ENCODE measurements at regions not wholly inside any gene's neighbourhood (a gene's known extent, or its start where the extent isn't known, plus 50 kb on each side); places are given as distances from the start of the nearest gene placed in this dataset.

DNA sequence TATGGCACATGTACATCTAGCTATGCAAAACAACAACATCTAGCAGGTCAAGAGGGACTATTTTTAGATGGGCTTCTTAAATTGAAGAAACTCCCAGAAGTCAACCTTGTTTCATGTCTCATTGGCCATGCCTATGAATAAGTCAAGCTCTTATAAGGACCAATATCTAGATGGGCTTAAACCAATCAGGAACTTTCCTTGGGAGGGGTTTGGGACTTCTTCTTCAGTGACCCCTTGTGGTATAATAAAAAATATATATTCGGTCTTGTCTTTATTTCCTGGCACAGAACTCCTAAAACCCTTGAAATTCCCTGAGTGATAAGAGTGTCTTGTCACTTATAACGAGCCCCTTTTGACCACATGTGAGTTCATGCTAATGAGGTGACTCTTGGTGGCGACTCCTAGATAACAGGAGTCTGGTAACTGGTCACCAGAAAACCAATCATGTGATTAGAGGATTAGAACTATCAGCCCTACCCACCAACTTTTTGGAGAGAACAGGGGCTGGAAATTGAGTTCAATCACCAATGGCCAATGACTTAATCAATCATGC is 218.3 kb downstream of the HHIPL2 start:
- no peak for DNase-seq (ENCODE audit: low read depth)
- H3K4me3 ChIP-seq (ENCODE audit: low read length): no peak overlapping the region
- TF ChIP-seq, protein P1, sequence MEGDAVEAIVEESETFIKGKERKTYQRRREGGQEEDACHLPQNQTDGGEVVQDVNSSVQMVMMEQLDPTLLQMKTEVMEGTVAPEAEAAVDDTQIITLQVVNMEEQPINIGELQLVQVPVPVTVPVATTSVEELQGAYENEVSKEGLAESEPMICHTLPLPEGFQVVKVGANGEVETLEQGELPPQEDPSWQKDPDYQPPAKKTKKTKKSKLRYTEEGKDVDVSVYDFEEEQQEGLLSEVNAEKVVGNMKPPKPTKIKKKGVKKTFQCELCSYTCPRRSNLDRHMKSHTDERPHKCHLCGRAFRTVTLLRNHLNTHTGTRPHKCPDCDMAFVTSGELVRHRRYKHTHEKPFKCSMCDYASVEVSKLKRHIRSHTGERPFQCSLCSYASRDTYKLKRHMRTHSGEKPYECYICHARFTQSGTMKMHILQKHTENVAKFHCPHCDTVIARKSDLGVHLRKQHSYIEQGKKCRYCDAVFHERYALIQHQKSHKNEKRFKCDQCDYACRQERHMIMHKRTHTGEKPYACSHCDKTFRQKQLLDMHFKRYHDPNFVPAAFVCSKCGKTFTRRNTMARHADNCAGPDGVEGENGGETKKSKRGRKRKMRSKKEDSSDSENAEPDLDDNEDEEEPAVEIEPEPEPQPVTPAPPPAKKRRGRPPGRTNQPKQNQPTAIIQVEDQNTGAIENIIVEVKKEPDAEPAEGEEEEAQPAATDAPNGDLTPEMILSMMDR (IDR thresholded peaks at IDR 0.05; ENCODE audit: insufficient read depth, low read depth, low read length, missing control alignments): no peak

DNA sequence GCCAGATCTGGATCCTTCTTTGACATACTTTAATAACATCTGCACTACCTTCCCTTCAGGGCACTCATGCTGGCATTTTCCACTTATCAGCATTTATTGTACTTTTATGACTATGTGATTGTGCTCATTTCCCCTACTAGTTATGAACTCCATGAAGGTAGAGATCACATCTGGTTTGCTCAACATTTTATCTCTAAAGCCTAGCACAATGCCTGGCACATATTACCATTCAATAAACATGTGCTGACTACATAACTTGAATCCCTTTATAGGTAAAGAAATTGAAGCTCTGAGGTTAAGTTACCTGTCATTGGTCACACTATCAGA is 221.2 kb downstream of the HHIPL2 start:
- no peak for DNase-seq (ENCODE audit: low read depth)
- TF ChIP-seq, protein P1 (IDR thresholded peaks at IDR 0.05; ENCODE audit: insufficient read depth, low read depth, low read length, missing control alignments): no peak
- H3K4me3 ChIP-seq (ENCODE audit: low read length): no peak overlapping the region

DNA sequence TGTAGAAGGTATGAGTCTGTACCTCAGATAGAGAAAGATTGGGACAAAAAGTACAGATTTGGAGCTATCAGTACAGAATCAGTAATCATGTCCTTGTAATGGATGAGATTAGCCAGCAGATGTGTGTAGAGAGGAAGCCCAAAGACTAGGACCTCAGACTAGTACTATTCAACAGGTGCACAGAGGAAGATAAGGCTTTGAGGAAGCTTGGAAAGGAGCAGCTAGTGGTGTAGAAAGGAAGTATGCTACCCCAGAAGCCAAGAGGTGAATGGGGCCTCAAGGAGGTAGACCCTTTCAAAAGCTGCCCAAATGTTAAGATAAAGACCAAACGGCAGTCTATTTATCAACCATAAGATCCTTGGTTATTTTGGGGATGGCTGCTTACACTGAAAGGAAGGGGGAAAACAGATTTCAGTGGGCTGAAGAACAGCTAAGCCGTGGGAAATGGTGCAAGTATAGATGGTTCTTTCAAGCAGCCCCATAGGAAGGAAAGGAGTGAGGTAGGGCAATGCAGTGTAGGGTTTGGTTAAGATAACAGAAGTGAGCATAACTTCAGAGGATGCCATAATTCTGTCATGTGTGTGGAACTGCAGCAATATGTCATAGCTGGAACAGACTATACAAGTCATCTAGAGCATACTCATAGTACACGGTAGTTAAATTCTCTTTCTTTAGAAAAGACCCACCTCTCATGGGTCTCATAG is 221.7 kb downstream of the HHIPL2 start:
- DNase-seq (ENCODE audit: low read depth): no peak
- TF ChIP-seq, protein P1 (IDR thresholded peaks at IDR 0.05; ENCODE audit: insufficient read depth, low read depth, low read length, missing control alignments): no peak
- no peak overlapping the region for H3K4me3 ChIP-seq (ENCODE audit: low read length)

DNA sequence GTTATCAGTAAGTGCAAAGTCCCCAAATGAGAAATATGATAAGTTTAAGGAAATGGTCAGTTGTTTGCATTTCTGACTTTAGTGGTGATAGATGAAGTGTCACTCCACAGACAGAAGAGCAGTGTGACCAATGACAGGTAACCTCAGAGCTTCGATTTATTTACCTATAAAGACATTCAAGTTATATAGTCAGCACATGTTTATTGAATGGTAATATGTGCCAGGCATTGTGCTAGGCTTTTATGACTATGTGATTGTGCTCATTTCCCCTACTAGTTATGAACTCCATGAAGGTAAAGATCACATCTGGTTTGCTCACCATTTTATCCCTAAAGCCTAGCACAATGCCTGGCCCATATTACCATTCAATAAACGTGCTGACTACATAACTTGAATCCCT is 222.4 kb downstream of the HHIPL2 start:
- DNase-seq (ENCODE audit: low read depth): no peak
- TF ChIP-seq, protein P1 (IDR thresholded peaks at IDR 0.05; ENCODE audit: insufficient read depth, low read depth, low read length, missing control alignments): no peak

DNA sequence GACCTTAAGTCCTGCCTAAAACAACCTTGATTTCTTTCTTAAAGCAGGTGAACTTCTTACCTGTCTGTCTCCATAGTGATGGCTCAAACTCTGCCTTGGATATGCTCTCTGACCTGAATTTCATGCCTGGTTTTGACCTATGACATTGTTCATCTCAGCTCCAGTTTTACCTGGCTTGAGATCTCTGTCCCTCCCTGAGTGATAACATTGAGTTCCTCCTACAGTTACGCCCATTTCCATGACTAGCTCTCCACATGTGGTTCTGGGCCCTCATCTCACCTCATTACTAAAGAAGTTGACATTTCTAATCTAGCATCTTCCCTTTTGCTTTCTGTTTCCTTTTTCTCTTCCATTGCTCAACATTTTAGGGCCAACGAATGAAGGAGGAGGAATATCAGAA is 233.1 kb downstream of the HHIPL2 start:
- TF ChIP-seq, protein P1 (IDR thresholded peaks at IDR 0.05; ENCODE audit: insufficient read depth, low read depth, low read length, missing control alignments): no peak
- DNase-seq (ENCODE audit: low read depth): no peak
- no peak overlapping the region for H3K4me3 ChIP-seq (ENCODE audit: low read length)

More for the DNA sequence above, 222.4 kb downstream of the HHIPL2 start:
- H3K4me3 ChIP-seq (ENCODE audit: low read length): no peak overlapping the region

DNA sequence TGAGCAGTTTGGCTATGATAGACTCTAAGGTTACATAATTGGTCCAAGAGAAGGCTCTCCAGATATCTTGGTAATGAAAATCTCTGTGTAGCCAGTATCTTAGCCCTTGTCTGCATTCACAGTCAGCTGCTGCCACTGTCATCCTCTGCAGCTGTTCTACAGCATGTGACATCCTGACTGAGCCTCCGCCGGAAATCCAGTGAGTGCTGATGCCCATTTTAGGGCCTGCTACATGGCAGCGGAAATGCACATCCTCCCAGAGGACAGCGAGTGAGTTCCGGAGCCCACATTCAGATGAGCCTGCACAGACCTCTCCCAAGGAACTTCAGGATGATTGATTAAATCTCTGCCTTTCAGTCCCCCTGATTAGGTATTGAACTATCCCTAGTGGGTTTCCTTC is 237.1 kb downstream of the HHIPL2 start:
- TF ChIP-seq, protein P1 (IDR thresholded peaks at IDR 0.05; ENCODE audit: insufficient read depth, low read depth, low read length, missing control alignments): no peak
- DNase-seq (ENCODE audit: low read depth): no peak
- H3K4me3 ChIP-seq (ENCODE audit: low read length): no peak overlapping the region

DNA sequence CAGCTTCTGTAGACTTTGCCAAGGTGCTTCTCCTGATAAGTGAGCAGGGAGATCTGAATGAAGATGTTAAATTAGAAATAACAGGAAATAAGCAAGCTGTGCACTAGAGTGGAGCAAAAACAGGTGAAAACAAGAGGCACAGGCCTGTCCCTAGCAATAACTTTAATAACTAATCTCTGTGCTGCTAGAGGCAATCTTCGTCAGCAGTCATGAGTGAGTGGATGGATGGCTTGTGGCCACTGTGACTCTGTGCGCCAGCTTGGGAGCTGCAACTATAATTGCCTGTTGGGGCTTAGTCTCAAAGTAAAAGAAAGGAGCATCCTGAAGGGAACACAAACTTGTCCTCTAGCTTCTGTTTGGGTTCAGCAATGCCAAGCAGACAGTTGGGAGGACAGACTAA is 240.3 kb downstream of the HHIPL2 start:
- no peak overlapping the region for H3K4me3 ChIP-seq (ENCODE audit: low read length)
- DNase-seq (ENCODE audit: low read depth): no peak
- TF ChIP-seq, protein P1 (IDR thresholded peaks at IDR 0.05; ENCODE audit: insufficient read depth, low read depth, low read length, missing control alignments): no peak

Measured in epithelial cell of esophagus (primary cell).